H1 (cell line): ENCODE measurements at regions not wholly inside any gene's neighbourhood (a gene's known extent, or its start where the extent isn't known, plus 50 kb on each side); places are given as distances from the start of the nearest gene placed in this dataset.

ENCODE experiments used
- ASH2L ChIP-seq: fragments of 200-600, 300-600 bp; sonication (generic); IDR thresholded peaks from one replicate; pipeline ENCODE4 v1.7.1; 2017; ENCODE audit warnings: low read length
- ATF3 ChIP-seq: IDR thresholded peaks from 2 replicates; pipeline ENCODE4 v1.6.1; 2011; ENCODE audit warnings: low read depth, mild to moderate bottlenecking, low read length; ENCODE audit not compliant: insufficient read depth
- BRCA1 ChIP-seq: IDR thresholded peaks from 2 replicates; pipeline ENCODE4 v1.6.1; 2012; ENCODE audit warnings: low read depth, low read length, improper control_type of control experiment
- EGR1 ChIP-seq: IDR thresholded peaks from 2 replicates; pipeline ENCODE4 v1.6.1; 2011; ENCODE audit warnings: low read depth, low read length, borderline replicate concordance
- JUND ChIP-seq: IDR thresholded peaks from 2 replicates; pipeline ENCODE4 v1.6.1; 2011; ENCODE audit warnings: mild to moderate bottlenecking, improper control_type of control experiment, low read length
- POLR2A ChIP-seq, 2 experiments: IDR thresholded peaks; 1 replicate in 1 of 2; 2 replicates in 1 of 2; pipeline ENCODE4 v1.6.1; 2011; ENCODE audit warnings: low read depth in 2 of 2, low read length in 2 of 2, mild to moderate bottlenecking in 2 of 2; ENCODE audit errors: control extremely low read depth in 1 of 2
- RAD21 ChIP-seq, 2 experiments: IDR thresholded peaks in 1 of 2; conservative IDR thresholded peaks in 1 of 2; 2 replicates each; pipeline ENCODE4 v1.6.1; 2011; ENCODE audit warnings: low read depth in 2 of 2, low read length in 2 of 2, improper control_type of control experiment in 1 of 2, inconsistent platforms in 1 of 2, mild to moderate bottlenecking in 1 of 2, moderate library complexity in 1 of 2
- RNF2 ChIP-seq: fragments of 200-900, 300-1000 bp; sonication (generic); IDR thresholded peaks from 2 replicates; pipeline ENCODE4 v1.7.1; 2016; ENCODE audit warnings: borderline replicate concordance, low read depth, mild to moderate bottlenecking, antibody characterized with exemption, low read length; ENCODE audit not compliant: poor library complexity, severe bottlenecking; ENCODE audit errors: missing control alignments
- SRF ChIP-seq: IDR thresholded peaks from 2 replicates; pipeline ENCODE4 v1.6.1; 2011; ENCODE audit warnings: mild to moderate bottlenecking, low read depth, low read length, moderate library complexity
- TCF12 ChIP-seq: IDR thresholded peaks from 2 replicates; pipeline ENCODE4 v1.6.1; 2011; ENCODE audit warnings: low read depth, mild to moderate bottlenecking, low read length
- TF ChIP-seq, protein P1 (sequence below), 3 experiments: IDR thresholded peaks; 1 replicate in 2 of 3; 2 replicates in 1 of 3; pipeline versions ENCODE4 v1.5.1 to v1.6.1; 2011; ENCODE audit warnings: low read length in 3 of 3, mild to moderate bottlenecking in 3 of 3, inconsistent platforms in 2 of 3, low read depth in 1 of 3, moderate library complexity in 1 of 3; ENCODE audit not compliant: insufficient read depth in 1 of 3; ENCODE audit errors: control extremely low read depth in 1 of 3

- TF ChIP-seq RNF2 (no peak), RAD21 (IDR thresholded peaks at IDR 0.05 in 1 of 2, conservative IDR thresholded peaks at IDR 0.05 in 1 of 2; ENCODE audit: low read depth in 2 of 2, low read length in 2 of 2) (peak; percentile 96 to 98), SRF (no peak), ATF3 (no peak), POLR2A (IDR thresholded peaks at IDR 0.05; ENCODE audit: control extremely low read depth in 1 of 2, low read depth in 2 of 2, low read length in 2 of 2) (no peak), JUND (0 out of 2 replicates have a peak, but pooled peaks have one; percentile 50), ASH2L (no peak), EGR1 (no peak), TCF12 (no peak), BRCA1 (0 out of 2 replicates have a peak, but pooled peaks have one; percentile 24)
- TF ChIP-seq, protein P1, sequence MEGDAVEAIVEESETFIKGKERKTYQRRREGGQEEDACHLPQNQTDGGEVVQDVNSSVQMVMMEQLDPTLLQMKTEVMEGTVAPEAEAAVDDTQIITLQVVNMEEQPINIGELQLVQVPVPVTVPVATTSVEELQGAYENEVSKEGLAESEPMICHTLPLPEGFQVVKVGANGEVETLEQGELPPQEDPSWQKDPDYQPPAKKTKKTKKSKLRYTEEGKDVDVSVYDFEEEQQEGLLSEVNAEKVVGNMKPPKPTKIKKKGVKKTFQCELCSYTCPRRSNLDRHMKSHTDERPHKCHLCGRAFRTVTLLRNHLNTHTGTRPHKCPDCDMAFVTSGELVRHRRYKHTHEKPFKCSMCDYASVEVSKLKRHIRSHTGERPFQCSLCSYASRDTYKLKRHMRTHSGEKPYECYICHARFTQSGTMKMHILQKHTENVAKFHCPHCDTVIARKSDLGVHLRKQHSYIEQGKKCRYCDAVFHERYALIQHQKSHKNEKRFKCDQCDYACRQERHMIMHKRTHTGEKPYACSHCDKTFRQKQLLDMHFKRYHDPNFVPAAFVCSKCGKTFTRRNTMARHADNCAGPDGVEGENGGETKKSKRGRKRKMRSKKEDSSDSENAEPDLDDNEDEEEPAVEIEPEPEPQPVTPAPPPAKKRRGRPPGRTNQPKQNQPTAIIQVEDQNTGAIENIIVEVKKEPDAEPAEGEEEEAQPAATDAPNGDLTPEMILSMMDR (IDR thresholded peaks at IDR 0.05; ENCODE audit: control extremely low read depth in 1 of 3, insufficient read depth in 1 of 3, low read depth in 1 of 3, low read length in 3 of 3), result peak; percentile 86 to 90 (median 89)
- TF ChIP-seq, all 59 proteins: peak for 7
These were observed 208.7 kb downstream of the ICOS start (continued) for GRCh38 chr2:204145263-204145751.
